Osteoblast (primary cell): ENCODE measurements at regions not wholly inside any gene's neighbourhood (a gene's known extent, or its start where the extent isn't known, plus 50 kb on each side); places are given as distances from the start of the nearest gene placed in this dataset.

Experiments used
- DNase-seq: peaks from one replicate; pipeline ENCODE4 v3.0.0; 2011; ENCODE audit warnings: low spot score, mixed read lengths; ENCODE audit not compliant: insufficient read length; ENCODE audit errors: missing footprints
- H2AFZ ChIP-seq: 2 replicates; pipeline ENCODE4 v1.6.0; 2011; ENCODE audit warnings: mild to moderate bottlenecking, low read length
- H3K27ac ChIP-seq: 2 replicates; pipeline ENCODE4 v1.5.1; 2011; ENCODE audit warnings: mild to moderate bottlenecking, low read depth, low read length, moderate library complexity
- H3K27me3 ChIP-seq: 2 replicates; pipeline ENCODE4 v1.6.0; 2012; ENCODE audit warnings: mild to moderate bottlenecking, control low read depth, inconsistent platforms, low read length, moderate library complexity; ENCODE audit not compliant: insufficient read depth
- H3K36me3 ChIP-seq: 2 replicates; pipeline ENCODE4 v1.5.1; 2011; ENCODE audit warnings: mild to moderate bottlenecking, low read length, control low read depth, moderate library complexity; ENCODE audit not compliant: insufficient read depth
- H3K4me1 ChIP-seq: 2 replicates; pipeline ENCODE4 v1.5.1; 2011; ENCODE audit warnings: mild to moderate bottlenecking, low read length, control low read depth, moderate library complexity; ENCODE audit not compliant: insufficient read depth
- H3K4me2 ChIP-seq: 2 replicates; pipeline ENCODE4 v1.6.0; 2011; ENCODE audit warnings: mild to moderate bottlenecking, low read length; ENCODE audit not compliant: insufficient read depth
- H3K4me3 ChIP-seq: fragments of 200-600 bp; sonication (generic); 3 replicates; pipeline ENCODE4 v1.5.1; 2012; ENCODE audit warnings: mild to moderate bottlenecking, low read length, inconsistent platforms; ENCODE audit not compliant: insufficient read depth
- H3K79me2 ChIP-seq: 2 replicates; pipeline ENCODE4 v1.6.0; 2012; ENCODE audit warnings: mild to moderate bottlenecking, low read length, control low read depth, inconsistent platforms; ENCODE audit not compliant: insufficient read depth
- H3K9me3 ChIP-seq: 2 replicates; pipeline ENCODE4 v1.5.1; 2011; ENCODE audit warnings: low read depth, low read length, control low read depth
- H4K20me1 ChIP-seq: 2 replicates; pipeline ENCODE4 v1.6.0; 2012; ENCODE audit warnings: mild to moderate bottlenecking, low read length, control low read depth; ENCODE audit not compliant: insufficient read depth
- TF ChIP-seq, protein P1 (sequence below): IDR thresholded peaks from 2 replicates; pipeline ENCODE4 v1.5.1; 2011; ENCODE audit warnings: mild to moderate bottlenecking, low read depth, low read length, moderate library complexity; ENCODE audit errors: extremely low read depth

GRCh38 chr13:68386808-68387207, 1156.7 kb upstream of the PCDH9 start:
- no peaks in the 10 kb centered on the region for H3K9me3 ChIP-seq
- H3K79me2 ChIP-seq = no peaks in the 10 kb centered on the region
- no peaks in the 10 kb centered on the region for H3K36me3 ChIP-seq
- no peaks in the 10 kb centered on the region for H4K20me1 ChIP-seq
- TF ChIP-seq, protein P1, sequence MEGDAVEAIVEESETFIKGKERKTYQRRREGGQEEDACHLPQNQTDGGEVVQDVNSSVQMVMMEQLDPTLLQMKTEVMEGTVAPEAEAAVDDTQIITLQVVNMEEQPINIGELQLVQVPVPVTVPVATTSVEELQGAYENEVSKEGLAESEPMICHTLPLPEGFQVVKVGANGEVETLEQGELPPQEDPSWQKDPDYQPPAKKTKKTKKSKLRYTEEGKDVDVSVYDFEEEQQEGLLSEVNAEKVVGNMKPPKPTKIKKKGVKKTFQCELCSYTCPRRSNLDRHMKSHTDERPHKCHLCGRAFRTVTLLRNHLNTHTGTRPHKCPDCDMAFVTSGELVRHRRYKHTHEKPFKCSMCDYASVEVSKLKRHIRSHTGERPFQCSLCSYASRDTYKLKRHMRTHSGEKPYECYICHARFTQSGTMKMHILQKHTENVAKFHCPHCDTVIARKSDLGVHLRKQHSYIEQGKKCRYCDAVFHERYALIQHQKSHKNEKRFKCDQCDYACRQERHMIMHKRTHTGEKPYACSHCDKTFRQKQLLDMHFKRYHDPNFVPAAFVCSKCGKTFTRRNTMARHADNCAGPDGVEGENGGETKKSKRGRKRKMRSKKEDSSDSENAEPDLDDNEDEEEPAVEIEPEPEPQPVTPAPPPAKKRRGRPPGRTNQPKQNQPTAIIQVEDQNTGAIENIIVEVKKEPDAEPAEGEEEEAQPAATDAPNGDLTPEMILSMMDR = no peak
- H2AFZ ChIP-seq = no peak overlapping the region
- H3K4me3 ChIP-seq = no peak overlapping the region
- H3K4me2 ChIP-seq = no peak overlapping the region
- H3K27me3 ChIP-seq = no peaks in the 10 kb centered on the region
- no peaks in the 10 kb centered on the region for H3K4me1 ChIP-seq
- no peak for DNase-seq
- H3K27ac ChIP-seq = no peak overlapping the region

- Histone ChIP-seq H3K9me3 (no peaks in the 10 kb centered on the region), H3K36me3 (no peaks in the 10 kb centered on the region), H2AFZ (no peak overlapping the region), H3K79me2 (no peaks in the 10 kb centered on the region), H3K4me3 (no peak overlapping the region), H3K27ac (no peak overlapping the region), H3K4me2 (no peak overlapping the region), H3K4me1 (no peaks in the 10 kb centered on the region), H3K27me3 (no peaks in the 10 kb centered on the region), H4K20me1 (no peaks in the 10 kb centered on the region)
- no peak for DNase-seq
- TF ChIP-seq, protein P1 = no peak
Observed at GRCh38 chr13:68380041-68380973, 1150.2 kb upstream of the PCDH9 start.

GRCh38 chr13:68378294-68378693, 1148.2 kb upstream of the PCDH9 start:
- H2AFZ ChIP-seq = no peak overlapping the region
- H3K4me1 ChIP-seq = no peaks in the 10 kb centered on the region
- no peak overlapping the region for H3K27ac ChIP-seq
- no peak overlapping the region for H3K4me3 ChIP-seq
- H4K20me1 ChIP-seq = no peaks in the 10 kb centered on the region
- no peak for DNase-seq
- no peaks in the 10 kb centered on the region for H3K79me2 ChIP-seq
- TF ChIP-seq, protein P1 = no peak
- no peaks in the 10 kb centered on the region for H3K36me3 ChIP-seq
- H3K27me3 ChIP-seq = no peaks in the 10 kb centered on the region
- H3K9me3 ChIP-seq = no peaks in the 10 kb centered on the region
- no peak overlapping the region for H3K4me2 ChIP-seq

GRCh38 chr13:68375004-68375403, 1144.9 kb upstream of the PCDH9 start:
- H3K79me2 ChIP-seq = no peaks in the 10 kb centered on the region
- no peak for DNase-seq
- no peaks in the 10 kb centered on the region for H3K4me1 ChIP-seq
- TF ChIP-seq, protein P1 = no peak
- H3K4me2 ChIP-seq = no peak overlapping the region
- no peaks in the 10 kb centered on the region for H4K20me1 ChIP-seq
- no peaks in the 10 kb centered on the region for H3K27me3 ChIP-seq
- H3K9me3 ChIP-seq = no peaks in the 10 kb centered on the region
- H3K4me3 ChIP-seq = no peak overlapping the region
- no peak overlapping the region for H3K27ac ChIP-seq
- H2AFZ ChIP-seq = no peak overlapping the region
- no peaks in the 10 kb centered on the region for H3K36me3 ChIP-seq
